ENCODE measurements at regions not wholly inside any gene's neighbourhood (a gene's known extent, or its start where the extent isn't known, plus 50 kb on each side); places are given as distances from the start of the nearest gene placed in this dataset.

DNA sequence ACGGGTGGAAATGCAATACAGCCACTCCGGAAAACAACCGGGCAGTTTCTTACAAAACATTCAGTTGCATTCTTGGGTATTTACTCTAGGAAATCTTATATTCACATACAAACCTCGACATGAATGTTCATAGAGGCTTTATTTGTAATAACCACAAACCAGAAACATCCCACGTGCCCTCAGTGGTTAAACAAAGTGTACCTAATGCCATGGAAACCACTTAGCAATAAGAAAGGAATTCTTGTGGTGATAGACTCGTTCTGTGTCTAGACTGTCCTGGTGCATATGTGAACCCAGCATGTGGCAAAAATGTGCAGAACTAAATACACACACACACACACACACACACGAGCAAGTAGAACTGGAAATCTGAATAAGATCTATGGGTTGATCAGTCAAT lies 1073.3 kb downstream of the TBC1D22A start:
- Histone ChIP-seq H3K4me1 (no peaks in the 10 kb centered on the region), H3K27me3 (replicated peaks in 1 of 7) (peaks cover 0 to 42% (median 0%) of the 10 kb centered on the region in 7 donors), H3K9me3 (no peaks in the 10 kb centered on the region), H3K36me3 (no peaks in the 10 kb centered on the region), H3K27ac (no peak overlapping the region), H3K4me3 (no peak overlapping the region)
- intact Hi-C loops (cut with DNase I; ENCODE audit: low total_unique reads): no loop called here
- no peak for DNase-seq
- TF ChIP-seq CTCF (IDR thresholded peaks at IDR 0.05 in 8 of 11, conservative IDR thresholded peaks at IDR 0.05 in 3 of 11) (no peak), POLR2AphosphoS5 (IDR thresholded peaks at IDR 0.05) (no peak), POLR2A (IDR thresholded peaks at IDR 0.05) (no peak)
- WGBS, 5 donors: 44 to 60% (median 56%) methylated on average over 7 of the region's 7 CpGs

DNA sequence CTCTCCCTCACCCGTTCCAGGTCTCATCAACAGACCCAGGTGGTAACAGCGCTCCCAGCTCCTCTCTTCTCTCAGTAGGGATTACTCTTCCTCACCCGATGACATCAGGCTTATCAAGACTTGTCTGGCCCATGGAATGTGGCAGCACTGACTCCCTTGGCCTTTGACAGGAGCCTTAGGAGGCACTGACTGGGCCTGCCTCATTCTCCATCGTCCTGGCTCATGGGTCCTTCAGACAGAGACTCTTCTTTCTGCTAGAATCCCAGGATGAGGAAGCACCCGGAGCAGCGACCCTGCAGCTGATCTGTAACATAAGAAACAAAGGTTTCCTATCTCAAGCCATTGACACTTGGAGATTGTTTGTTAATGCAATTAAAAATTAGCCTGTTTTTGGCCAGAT lies 1063.6 kb downstream of the TBC1D22A start:
- H3K36me3 ChIP-seq: no peaks in the 10 kb centered on the region
- no peak overlapping the region for H3K27ac ChIP-seq
- no peaks in the 10 kb centered on the region for H3K4me1 ChIP-seq
- no peak overlapping the region for H3K4me3 ChIP-seq
- no peaks in the 10 kb centered on the region for H3K27me3 ChIP-seq (replicated peaks in 1 of 7)
- intact Hi-C loops (cut with DNase I; ENCODE audit: low total_unique reads): no loop called here
- 60 to 85% (median 65%) methylated on average over 6 of the region's 6 CpGs for WGBS, 5 donors
- TF ChIP-seq CTCF (IDR thresholded peaks at IDR 0.05 in 8 of 11, conservative IDR thresholded peaks at IDR 0.05 in 3 of 11): no peak
- no peak for TF ChIP-seq POLR2A (IDR thresholded peaks at IDR 0.05)
- no peak for TF ChIP-seq POLR2AphosphoS5 (IDR thresholded peaks at IDR 0.05)
- no peak for DNase-seq
- peaks cover 0 to 10% (median 0%) of the 10 kb centered on the region in 8 donors for H3K9me3 ChIP-seq

DNA sequence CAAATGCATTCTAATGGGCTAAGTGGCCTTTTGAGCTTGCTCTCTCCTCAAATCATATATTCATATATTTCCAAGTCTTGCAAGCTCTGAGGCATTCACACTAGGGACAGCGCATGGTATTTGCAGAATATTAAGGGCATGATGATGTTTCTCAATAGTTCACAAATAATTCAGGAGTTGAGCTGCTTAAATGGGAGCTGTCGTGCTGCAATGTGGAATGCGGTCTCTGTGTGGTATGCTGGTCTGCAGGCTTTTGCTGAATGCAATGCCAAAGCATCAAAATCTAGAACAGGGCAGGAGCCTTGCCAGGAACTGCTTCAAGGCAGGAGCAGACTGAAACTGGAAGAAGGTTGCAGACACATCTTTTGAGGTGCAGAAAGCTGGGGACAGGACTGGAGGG lies 1060.0 kb downstream of the TBC1D22A start:
- Histone ChIP-seq H3K9me3 (peaks cover 0 to 17% (median 1%) of the 10 kb centered on the region in 8 donors), H3K27ac (no peak overlapping the region), H3K36me3 (no peaks in the 10 kb centered on the region), H3K4me1 (no peaks in the 10 kb centered on the region), H3K27me3 (replicated peaks in 1 of 7) (peaks cover 0 to 9% (median 0%) of the 10 kb centered on the region in 7 donors), H3K4me3 (no peak overlapping the region)
- DNase-seq: no peak
- WGBS, 5 donors: 74 to 88% (median 83%) methylated on average over 3 of the region's 3 CpGs
- no peak for TF ChIP-seq CTCF (IDR thresholded peaks at IDR 0.05 in 8 of 11, conservative IDR thresholded peaks at IDR 0.05 in 3 of 11)
- no peak for TF ChIP-seq POLR2AphosphoS5 (IDR thresholded peaks at IDR 0.05)
- TF ChIP-seq POLR2A (IDR thresholded peaks at IDR 0.05): no peak
- intact Hi-C loops (cut with DNase I; ENCODE audit: low total_unique reads): no loop called here

- peaks cover 0 to 23% (median 5%) of the 10 kb centered on the region in 8 donors for H3K9me3 ChIP-seq
- H3K4me3 ChIP-seq: no peak overlapping the region
- no peak overlapping the region for H3K27ac ChIP-seq
- TF ChIP-seq POLR2AphosphoS5 (IDR thresholded peaks at IDR 0.05) (no peak), POLR2A (IDR thresholded peaks at IDR 0.05) (no peak), CTCF (IDR thresholded peaks at IDR 0.05 in 8 of 11, conservative IDR thresholded peaks at IDR 0.05 in 3 of 11) (no peak)
- H3K36me3 ChIP-seq: no peaks in the 10 kb centered on the region
- WGBS, 5 donors: 75 to 95% (median 80%) methylated on average over 9 of the region's 9 CpGs
- intact Hi-C loops (cut with DNase I; ENCODE audit: low total_unique reads): no loop called here
- no peak for DNase-seq
- peaks cover 0 to 14% (median 0%) of the 10 kb centered on the region in 7 donors for H3K27me3 ChIP-seq (replicated peaks in 1 of 7)
- H3K4me1 ChIP-seq: no peaks in the 10 kb centered on the region
Observed at GRCh38 chr22:47818496-47818895, 1056.0 kb downstream of the TBC1D22A start.

Data from spleen (tissue), 11 donors.